ENCODE measurements at regions not wholly inside any gene's neighbourhood (a gene's known extent, or its start where the extent isn't known, plus 50 kb on each side); places are given as distances from the start of the nearest gene placed in this dataset.

GRCh38 chr6:170483413-170483812 lies 69.7 kb downstream of the PSMB1 start:
- H3K4me3 ChIP-seq (ENCODE audit: low read depth, low read length) = no peak overlapping the region
- no peak for DNase-seq (ENCODE audit: low read depth)
- no peak for TF ChIP-seq MYC (IDR thresholded peaks at IDR 0.05; ENCODE audit: low read depth, low read length)
- TF ChIP-seq CTCF (IDR thresholded peaks at IDR 0.05; ENCODE audit: low read depth, low read length) = no peak
- no peak for TF ChIP-seq POLR2A (IDR thresholded peaks at IDR 0.05; ENCODE audit: extremely low read depth, insufficient read length)
- no peak for TF ChIP-seq MAX (IDR thresholded peaks at IDR 0.05; ENCODE audit: low read depth, low read length)

- H3K4me3 ChIP-seq (ENCODE audit: low read depth, low read length) = no peak overlapping the region
- no peak for DNase-seq (ENCODE audit: low read depth)
- TF ChIP-seq POLR2A (IDR thresholded peaks at IDR 0.05; ENCODE audit: extremely low read depth, insufficient read length) (no peak), CTCF (IDR thresholded peaks at IDR 0.05; ENCODE audit: low read depth, low read length) (no peak), MYC (IDR thresholded peaks at IDR 0.05; ENCODE audit: low read depth, low read length) (no peak), MAX (IDR thresholded peaks at IDR 0.05; ENCODE audit: low read depth, low read length) (no peak)
Measured at GRCh38 chr6:170480050-170480692, 72.9 kb downstream of the PSMB1 start.

GRCh38 chr6:170476360-170476759 lies 76.7 kb downstream of the PSMB1 start:
- H3K4me3 ChIP-seq (ENCODE audit: low read depth, low read length) = no peak overlapping the region
- TF ChIP-seq POLR2A (IDR thresholded peaks at IDR 0.05; ENCODE audit: extremely low read depth, insufficient read length) (no peak), CTCF (IDR thresholded peaks at IDR 0.05; ENCODE audit: low read depth, low read length) (no peak), MAX (IDR thresholded peaks at IDR 0.05; ENCODE audit: low read depth, low read length) (no peak), MYC (IDR thresholded peaks at IDR 0.05; ENCODE audit: low read depth, low read length) (no peak)
- DNase-seq (ENCODE audit: low read depth) = peak; percentile 82

- no peak for DNase-seq (ENCODE audit: low read depth)
- TF ChIP-seq MAX (IDR thresholded peaks at IDR 0.05; ENCODE audit: low read depth, low read length) (no peak), MYC (IDR thresholded peaks at IDR 0.05; ENCODE audit: low read depth, low read length) (no peak), POLR2A (IDR thresholded peaks at IDR 0.05; ENCODE audit: extremely low read depth, insufficient read length) (no peak), CTCF (IDR thresholded peaks at IDR 0.05; ENCODE audit: low read depth, low read length) (no peak)
- no peak overlapping the region for H3K4me3 ChIP-seq (ENCODE audit: low read depth, low read length)
Measured at GRCh38 chr6:170475118-170475517, 78.0 kb downstream of the PSMB1 start.

GRCh38 chr6:170473801-170474200 lies 79.3 kb downstream of the PSMB1 start:
- DNase-seq (ENCODE audit: low read depth) = no peak
- TF ChIP-seq MYC (IDR thresholded peaks at IDR 0.05; ENCODE audit: low read depth, low read length) = no peak
- TF ChIP-seq CTCF (IDR thresholded peaks at IDR 0.05; ENCODE audit: low read depth, low read length) = no peak
- TF ChIP-seq POLR2A (IDR thresholded peaks at IDR 0.05; ENCODE audit: extremely low read depth, insufficient read length) = no peak
- H3K4me3 ChIP-seq (ENCODE audit: low read depth, low read length) = no peak overlapping the region

- TF ChIP-seq MAX (IDR thresholded peaks at IDR 0.05; ENCODE audit: low read depth, low read length) = no peak
- TF ChIP-seq CTCF (IDR thresholded peaks at IDR 0.05; ENCODE audit: low read depth, low read length) = no peak
- no peak for TF ChIP-seq MYC (IDR thresholded peaks at IDR 0.05; ENCODE audit: low read depth, low read length)
- no peak for TF ChIP-seq POLR2A (IDR thresholded peaks at IDR 0.05; ENCODE audit: extremely low read depth, insufficient read length)
Measured at GRCh38 chr6:170473301-170473717, 79.8 kb downstream of the PSMB1 start.

More at GRCh38 chr6:170473301-170473717, 79.8 kb downstream of the PSMB1 start:
- no peak for DNase-seq (ENCODE audit: low read depth)
- no peak overlapping the region for H3K4me3 ChIP-seq (ENCODE audit: low read depth, low read length)

Data from NB4 (cell line).